ENCODE measurements at regions not wholly inside any gene's neighbourhood (a gene's known extent, or its start where the extent isn't known, plus 50 kb on each side); places are given as distances from the start of the nearest gene placed in this dataset.
A peak's percentile ranks its signal among the peaks of the same experiment; 100 is the strongest.

GRCh38 chr13:107644136-107644535 is 571.2 kb downstream of the LIG4 start:
- no peak for DNase-seq

- DNase-seq: no peak
Measured at GRCh38 chr13:107643615-107644014, 571.7 kb downstream of the LIG4 start.

DNA sequence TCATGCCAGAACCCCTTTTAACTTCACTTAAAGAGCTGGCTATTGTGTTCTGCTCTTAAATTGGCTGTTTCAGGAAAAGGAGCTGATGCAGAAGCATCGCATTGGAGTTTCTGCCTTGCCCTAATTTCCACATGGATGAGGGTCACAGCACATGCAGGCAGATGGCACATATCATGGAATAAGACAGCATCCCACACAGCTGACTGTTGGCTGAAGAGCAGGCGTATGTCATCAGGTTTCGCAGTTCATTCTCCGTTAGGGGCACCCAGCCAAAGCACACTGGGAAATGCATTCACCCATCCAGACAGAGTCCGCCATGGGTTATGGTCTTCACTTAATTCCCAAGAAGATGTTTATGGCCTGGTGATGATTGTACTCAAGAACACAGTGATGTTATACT is 572.5 kb downstream of the LIG4 start:
- no peak for DNase-seq

- DNase-seq: no peak
Measured at GRCh38 chr13:107641574-107641973, 573.8 kb downstream of the LIG4 start.

- no peak for DNase-seq
Measured at GRCh38 chr13:107625648-107626047, 589.7 kb downstream of the LIG4 start.

DNA sequence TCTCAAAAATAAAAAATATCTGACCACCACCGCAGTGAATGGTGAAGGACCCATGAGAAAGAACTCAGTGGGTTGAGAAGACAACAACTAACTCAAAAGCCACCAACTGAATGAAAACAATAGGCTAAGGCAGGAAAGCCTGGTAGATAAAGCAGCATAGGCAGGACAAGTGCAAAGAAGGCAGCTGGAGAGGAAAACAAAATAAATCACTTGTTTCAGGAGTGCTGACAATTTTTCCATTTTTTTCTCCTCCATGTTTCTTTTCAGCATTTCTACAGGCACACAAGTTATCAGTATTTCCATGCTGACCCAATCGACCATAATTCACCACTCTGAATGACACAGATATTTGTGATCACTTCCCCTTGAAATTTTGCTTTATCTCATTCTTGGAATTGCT is 597.8 kb downstream of the LIG4 start:
- DNase-seq: no peak

DNA sequence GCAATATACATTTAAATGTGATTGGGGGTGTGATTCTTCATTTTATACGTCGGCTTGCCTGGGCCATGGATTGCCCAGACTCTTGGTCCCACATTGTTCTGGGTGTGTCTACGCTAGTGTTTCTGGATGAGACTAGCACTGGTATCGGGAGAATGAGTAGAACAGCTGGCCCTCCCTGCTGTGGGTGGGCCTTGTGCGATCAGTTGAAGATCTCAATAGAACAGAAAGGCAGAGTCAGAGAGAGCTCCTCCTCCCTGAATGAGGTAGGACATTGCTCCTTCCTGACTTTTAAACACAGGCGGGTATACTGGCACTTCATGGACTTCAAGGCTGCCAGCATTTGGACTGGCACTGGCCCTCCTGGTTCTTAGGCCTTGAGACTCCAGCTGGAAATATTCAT is 603.0 kb downstream of the LIG4 start:
- no peak for DNase-seq

DNA sequence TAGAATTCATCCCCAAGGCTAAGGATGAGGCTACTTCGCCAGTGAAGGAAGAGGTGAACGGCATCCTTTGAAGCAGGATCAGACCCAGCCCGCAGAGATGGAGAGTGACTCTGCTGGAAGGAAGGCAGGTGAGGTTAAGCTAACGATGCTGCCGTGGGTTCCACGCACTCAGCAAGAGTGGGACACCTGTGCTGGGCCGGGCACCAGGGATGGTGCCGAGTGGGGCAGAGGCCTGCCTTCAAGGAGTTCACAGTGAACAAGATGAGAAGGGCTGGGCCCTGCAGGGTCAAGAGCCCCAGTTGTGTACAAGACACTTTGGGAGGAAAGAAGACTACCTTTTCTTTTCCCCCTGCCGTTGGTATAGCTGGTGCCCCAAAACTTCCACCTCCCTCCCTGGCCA is 606.6 kb downstream of the LIG4 start:
- DNase-seq: no peak

- no peak for DNase-seq
Measured at GRCh38 chr13:107600971-107601370, 614.4 kb downstream of the LIG4 start.

- peak; percentile 19 for DNase-seq
Measured at GRCh38 chr13:107596306-107596705, 619.0 kb downstream of the LIG4 start.

GRCh38 chr13:107590556-107590955 is 624.8 kb downstream of the LIG4 start:
- no peak for DNase-seq

- DNase-seq: no peak
Measured at GRCh38 chr13:107587681-107588080, 627.7 kb downstream of the LIG4 start.

- DNase-seq: peak; percentile 3
Measured at GRCh38 chr13:107586216-107586615, 629.1 kb downstream of the LIG4 start.

DNA sequence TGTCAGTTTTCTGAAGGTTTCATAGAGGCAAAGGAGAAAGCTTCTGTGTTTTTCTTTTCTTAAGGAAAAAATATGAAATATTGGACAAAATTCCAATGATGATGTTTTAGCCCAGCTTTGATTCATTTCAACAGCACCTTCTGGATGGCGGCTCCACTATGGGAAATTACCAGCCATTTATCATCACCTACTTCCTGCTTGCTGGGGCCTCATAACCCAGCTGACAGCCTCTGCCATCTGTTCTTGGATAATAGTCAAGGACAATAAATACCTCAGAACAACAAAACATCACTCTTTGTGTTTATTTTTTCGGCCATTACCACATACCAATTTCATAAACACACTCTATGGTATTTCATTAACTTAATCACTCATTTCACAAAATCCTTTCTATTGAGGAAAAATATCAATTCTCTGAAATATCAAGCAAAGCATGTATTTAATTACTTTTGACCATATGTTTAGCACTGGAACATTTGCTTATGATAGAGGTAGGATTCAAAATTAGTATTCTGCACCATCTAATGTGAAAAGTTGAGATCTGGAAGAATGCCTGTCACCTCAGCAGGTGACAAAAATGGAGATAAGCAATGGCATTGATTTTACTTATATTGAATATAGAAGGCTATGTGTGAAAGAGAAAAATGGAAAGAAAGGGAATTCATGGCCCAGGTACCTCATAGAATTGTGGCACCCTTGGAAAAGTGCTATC is 629.7 kb downstream of the LIG4 start:
- no peak for DNase-seq

- no peak for DNase-seq
Measured at GRCh38 chr13:107582171-107582570, 633.2 kb downstream of the LIG4 start.

- no peak for DNase-seq
Measured at GRCh38 chr13:107580741-107581412, 634.5 kb downstream of the LIG4 start.

DNA sequence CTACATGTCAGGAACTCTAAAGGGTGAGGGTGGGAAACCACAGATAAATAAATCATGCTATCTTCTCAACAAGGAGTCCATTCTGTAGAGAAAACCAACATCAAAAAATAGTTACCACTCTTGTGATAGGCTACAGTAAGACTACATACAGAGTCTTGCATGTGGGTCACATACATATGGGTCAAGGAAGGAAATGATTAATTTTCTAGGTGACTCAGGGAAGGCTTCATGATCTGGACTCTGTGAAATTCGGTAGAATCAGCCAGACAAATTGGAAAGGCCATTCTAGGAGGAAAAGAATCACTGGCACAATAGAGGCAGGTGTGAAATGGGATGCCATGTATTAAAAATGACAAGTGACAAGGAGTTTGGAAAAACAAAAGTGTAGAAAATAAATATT is 638.9 kb downstream of the LIG4 start:
- no peak for DNase-seq

DNA sequence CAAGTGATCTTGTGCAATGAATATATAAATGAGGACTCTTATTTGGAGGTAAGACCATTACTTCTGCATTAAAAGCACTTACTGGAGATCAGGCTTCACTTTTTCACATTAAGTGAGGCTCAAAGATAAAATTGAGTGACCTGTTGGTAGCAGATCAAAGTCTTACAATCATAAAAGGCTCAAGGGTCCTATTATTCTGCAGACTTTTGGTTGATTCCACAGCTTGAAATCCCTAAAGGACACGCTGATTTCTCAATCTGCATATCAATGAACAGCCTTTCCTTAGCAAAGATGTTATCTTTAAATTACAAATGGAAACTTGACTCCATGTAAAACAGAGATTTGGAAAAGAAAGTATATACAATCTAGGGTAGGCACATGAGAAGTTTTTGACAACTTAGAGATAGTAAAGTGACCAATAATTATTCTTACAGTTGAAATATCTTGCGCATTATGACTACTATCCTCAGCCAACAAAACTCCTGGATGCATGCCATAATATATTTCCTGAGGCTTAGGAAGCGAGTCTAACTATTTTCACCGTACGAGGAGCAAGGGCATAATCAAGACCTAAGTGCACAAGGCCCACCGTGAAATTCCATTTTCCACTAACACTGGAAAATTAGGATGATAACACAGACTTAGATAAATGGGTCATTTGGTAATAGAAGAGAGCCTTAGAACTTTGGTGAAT is 640.7 kb downstream of the LIG4 start:
- DNase-seq: no peak

DNA sequence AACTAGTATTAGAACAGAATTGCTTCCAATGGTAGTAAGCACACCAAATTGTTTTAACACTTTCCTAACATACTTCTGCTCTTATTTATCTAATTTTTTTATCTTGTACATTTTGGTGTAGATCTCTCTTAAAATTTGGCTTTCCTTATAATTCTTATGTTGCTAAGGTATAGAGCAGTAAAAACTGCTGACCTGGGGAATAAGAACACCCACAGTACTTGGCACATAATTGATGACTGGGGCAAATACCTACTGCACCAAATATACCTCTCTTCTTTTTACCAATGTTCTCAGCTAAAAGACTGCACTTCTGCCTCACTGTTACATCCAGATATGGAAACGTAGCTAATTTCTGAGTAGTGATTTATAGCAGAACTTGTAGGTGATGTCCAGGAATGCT is 642.2 kb downstream of the LIG4 start:
- no peak for DNase-seq

DNA sequence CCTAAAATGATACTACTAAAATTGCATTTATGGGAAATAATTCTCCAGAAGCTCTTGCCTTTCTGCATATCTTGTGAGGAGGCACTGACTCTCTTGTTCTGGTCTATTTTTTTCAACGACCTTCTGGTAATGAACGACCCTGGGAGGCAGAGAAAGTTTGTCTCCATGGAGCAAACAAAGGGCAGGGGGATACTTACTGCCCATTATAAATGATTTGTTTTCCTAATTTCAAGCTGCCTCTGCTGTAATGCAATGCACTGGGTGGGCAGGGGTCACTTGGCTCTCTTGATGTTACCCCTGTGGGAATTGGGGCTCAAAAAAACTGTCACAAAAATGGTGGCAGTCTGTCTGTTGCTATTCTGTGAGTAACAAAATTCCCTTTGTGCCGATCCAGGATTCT is 643.2 kb downstream of the LIG4 start:
- no peak for DNase-seq

DNA sequence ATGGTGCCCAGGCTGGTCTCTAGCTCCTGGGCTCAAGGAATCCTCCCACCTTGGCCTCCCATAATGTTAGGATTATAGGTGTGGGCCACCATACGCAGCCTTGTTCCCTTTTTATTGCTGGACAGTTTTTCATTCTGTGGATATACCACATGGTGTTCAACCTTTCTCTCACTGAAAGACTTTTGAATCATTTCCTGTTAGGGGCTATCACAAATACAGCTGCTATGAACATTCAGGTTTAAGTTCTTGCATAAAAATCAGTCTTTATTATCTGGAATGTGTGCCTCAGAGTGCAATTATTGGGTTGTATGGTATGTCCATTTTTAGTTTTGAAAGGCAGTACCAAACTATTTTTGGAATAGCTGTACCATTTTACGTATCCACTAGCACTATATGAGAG is 647.2 kb downstream of the LIG4 start:
- no peak for DNase-seq

DNA sequence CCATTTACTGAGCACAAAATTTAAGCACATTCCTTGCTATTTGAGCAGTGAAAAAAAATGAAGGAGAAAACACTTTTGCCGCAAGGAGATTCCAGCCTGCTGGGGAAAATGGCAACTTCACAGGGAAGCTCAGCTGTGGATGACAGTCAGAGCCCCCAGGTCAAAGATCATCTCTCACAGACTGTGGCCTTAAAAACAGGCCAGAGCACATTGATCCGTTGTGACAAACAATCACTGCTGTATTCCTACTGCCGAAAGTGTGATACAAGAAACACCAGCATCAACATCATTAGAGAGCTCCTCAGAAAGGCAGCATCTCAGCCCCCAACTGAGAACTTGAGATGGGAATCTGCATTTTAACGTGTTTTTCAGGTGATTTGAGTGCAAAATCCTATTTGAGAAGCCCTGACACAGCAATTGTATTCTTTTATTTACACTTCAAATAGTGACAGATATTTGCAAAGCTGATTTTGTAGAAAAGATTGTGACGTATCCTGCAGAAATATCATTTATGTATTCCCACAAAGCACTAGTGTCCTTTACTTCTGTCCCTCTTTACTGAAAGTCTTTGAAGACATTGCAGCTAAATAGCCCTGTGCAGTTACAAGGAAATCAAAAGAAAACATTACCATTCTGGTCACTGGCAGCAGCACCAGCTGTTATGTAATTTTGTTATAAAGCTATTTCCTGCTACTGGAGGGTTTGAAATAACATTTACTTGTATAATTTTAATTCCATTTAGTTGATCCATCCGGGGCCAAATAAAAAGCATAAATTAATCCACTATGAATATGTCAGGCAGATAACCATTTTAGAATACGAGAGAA is 652.0 kb downstream of the LIG4 start:
- DNase-seq: no peak

DNA sequence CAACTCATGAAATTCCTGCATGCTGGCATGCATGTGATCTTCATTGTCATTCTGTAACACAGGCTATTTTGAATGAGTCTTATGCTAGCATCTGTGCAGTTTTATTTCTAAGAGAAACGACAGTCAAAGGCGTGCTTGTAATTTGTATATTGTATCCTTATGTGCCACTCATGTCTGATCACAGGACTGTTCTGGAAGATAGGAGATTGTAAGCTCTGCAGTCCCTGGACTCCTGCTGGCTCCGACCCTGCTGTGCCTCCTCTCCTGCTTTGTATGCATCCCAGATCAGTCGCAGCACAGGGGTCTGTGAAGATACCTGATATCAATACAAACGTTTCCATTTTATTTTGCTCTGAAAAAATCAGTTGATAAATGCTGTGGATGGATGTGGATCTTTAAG is 653.1 kb downstream of the LIG4 start:
- no peak for DNase-seq

All from fibroblast of skin of right biceps (primary cell).